ENCODE measurements at regions not wholly inside any gene's neighbourhood (a gene's known extent, or its start where the extent isn't known, plus 50 kb on each side); places are given as distances from the start of the nearest gene placed in this dataset.

DNA sequence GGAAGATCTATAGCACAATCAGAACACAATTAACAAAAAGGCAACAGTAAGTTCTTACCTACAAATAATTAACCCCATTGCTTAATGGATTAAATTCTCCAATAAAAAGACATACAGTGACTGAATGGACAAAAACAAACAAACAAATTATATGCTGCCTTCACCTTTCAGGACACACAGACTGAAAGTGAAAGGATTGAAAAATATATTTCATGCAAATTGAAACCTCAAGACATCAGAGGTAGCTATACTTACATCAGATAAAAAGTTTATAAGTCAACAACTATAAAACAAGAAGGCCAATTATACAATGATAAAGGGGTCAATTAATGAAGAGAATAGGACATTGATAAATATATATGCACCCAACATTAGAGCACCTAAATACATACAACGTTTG, 741.2 kb upstream of the FAM98A start:
- no peak for FAIRE-seq
- no peak for DNase-seq (ENCODE audit: extremely low spot score, insufficient read length, low read depth)

DNA sequence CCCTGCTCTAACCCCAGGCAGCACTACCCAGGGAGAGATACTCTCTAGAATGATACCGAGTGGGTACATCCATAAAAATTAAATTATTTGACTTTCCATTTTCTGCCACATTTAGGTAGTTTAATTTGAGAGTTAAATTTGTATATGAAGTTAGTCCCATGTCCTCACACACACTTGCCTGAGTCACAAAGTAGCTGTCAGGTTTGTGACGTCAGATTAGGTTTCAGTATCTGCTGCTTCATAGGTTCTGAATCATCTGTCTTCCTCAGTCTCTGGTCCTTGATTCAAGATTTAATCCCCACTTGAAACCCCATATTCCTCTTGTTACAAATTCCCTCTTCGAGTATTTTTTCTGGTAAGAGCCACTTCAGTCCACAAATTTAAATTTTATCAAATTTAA, 738.6 kb upstream of the FAM98A start:
- DNase-seq (ENCODE audit: extremely low spot score, insufficient read length, low read depth): no peak
- FAIRE-seq: no peak

DNA sequence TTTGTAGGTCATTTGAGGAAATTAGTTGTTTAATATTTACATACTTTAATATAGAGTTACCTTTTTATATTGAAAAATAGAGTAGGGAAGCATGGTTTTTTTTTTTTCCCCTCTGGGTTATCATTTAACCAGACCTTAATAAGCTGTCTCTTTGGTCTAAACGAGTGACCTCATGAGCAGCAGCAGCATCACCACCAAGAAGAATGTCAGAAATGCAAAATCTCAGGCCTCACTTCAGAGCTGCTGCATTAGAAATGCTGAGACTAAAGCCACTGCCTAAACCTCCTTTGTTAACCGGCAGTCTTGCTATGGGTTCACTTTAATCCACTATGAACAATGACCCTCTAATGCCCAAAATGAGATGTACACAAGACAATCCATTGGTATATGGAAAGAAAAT, 733.7 kb upstream of the FAM98A start:
- FAIRE-seq (no peak), DNase-seq (ENCODE audit: extremely low spot score, insufficient read length, low read depth) (no peak)

DNA sequence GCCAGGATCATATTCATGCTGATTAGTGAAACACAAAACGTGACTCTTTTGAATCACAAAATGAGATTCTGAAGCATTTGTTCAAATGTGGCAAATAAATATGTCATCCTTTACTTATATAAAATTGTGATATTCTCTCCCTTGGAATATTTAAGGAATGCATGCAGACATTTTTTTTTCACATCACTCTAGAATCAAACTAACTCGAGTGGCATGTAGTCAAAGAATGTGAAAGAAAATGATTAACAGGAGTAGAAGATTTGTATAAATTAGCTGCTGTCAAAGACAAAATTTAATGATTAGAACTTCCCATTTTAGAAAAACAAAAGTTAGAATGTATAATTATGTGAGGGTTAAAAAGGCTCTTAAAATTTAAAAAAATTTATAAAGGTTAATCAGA, 721.0 kb upstream of the FAM98A start:
- DNase-seq (ENCODE audit: extremely low spot score, insufficient read length, low read depth) (no peak), FAIRE-seq (no peak)

DNA sequence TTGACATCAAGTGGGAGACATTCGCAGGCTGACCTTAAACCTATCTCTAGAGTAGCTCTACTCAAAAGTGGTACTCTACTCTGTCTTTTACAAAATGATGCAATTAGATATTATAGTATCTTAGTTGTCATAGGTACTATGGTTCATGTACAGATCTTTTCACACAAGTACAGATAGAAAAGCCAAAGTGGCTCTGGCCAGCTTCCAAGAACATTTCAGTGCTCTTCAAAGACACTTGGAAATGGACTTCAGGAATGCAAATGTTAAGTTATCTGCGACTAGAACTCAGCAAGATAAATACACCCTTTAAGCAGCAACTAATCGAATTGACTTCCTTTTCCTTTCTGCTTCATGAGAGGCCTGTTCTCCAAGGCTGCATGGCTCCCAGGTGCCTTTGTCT, 718.7 kb upstream of the FAM98A start:
- FAIRE-seq (no peak), DNase-seq (ENCODE audit: extremely low spot score, insufficient read length, low read depth) (no peak)

DNA sequence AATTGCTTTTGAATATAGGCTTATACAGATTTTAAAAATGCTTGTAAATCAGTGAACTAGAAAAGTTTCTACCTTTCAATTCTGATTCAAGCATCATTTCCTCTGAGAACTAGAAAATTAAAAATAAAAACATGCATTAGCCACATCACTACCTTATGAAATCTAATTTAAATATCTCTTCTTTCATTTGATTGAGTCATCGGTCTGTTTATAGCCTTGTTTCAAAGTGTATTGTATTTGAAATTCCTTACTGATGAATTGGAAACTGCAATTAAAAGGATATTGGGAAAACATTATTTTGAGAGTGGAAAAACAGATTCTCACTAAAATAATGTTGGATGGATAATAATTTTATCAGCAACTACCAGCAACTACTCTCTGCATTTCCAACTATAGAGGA, 717.7 kb upstream of the FAM98A start:
- FAIRE-seq (no peak), DNase-seq (ENCODE audit: extremely low spot score, insufficient read length, low read depth) (no peak)

DNA sequence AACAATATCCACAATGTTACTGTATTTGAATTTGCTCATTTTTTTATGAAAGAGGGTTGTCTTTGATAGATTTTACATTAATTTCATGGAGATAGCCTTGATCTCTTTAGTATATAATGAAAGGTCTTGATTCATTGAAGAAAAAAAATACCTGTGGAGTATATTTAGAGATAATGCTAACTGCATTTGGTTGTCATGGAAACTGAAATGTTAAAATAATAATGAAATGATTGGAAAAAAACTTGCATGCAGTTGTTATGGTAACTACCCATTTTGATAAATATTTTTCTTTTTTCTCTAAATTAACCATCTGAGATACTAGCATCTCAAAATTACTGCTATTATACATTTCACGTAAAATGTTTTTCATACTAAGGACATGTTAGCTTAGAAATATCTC, 712.7 kb upstream of the FAM98A start:
- FAIRE-seq: no peak

DNA sequence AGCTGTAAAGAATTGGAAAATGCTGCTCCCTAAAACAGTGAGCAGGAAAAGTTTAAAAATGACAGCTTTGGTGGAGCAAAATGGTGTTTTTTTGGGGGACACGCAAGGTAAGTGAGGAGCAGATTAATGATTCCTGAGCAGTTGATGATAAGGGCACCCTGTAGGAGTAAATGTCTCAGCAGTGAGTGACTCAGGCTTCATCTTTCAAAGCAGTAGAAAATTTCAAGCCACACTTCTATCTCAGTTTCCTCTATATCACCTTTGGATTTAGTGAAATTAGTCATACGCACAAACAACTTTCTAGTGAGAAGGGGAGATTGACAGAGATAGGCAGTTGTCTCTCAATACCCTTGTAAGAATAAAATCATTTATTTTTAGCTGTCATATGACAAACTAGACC, 709.0 kb upstream of the FAM98A start:
- FAIRE-seq (no peak), DNase-seq (ENCODE audit: extremely low spot score, insufficient read length, low read depth) (no peak)

More for the DNA sequence above, 712.7 kb upstream of the FAM98A start:
- no peak for DNase-seq (ENCODE audit: extremely low spot score, insufficient read length, low read depth)

DNA sequence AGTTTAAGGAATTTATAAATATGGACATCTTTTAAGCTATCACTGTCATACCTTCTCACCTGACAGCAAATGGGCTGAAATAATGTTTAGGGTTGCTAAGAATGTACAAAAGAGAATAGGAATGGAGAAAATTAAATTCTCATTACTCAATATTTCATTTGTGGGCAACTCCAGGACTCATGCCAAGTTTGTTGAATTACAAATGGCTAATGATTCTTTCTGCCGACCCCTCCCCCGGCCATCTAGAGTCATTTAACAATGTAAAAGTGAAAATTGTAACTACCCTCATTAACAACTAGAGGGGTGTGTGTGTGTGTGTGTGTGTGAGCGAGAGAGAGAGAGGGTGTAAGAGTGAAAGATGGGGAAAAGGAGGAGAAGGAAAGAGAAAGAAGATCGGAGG, 708.5 kb upstream of the FAM98A start:
- DNase-seq (ENCODE audit: extremely low spot score, insufficient read length, low read depth) (no peak), FAIRE-seq (no peak)

DNA sequence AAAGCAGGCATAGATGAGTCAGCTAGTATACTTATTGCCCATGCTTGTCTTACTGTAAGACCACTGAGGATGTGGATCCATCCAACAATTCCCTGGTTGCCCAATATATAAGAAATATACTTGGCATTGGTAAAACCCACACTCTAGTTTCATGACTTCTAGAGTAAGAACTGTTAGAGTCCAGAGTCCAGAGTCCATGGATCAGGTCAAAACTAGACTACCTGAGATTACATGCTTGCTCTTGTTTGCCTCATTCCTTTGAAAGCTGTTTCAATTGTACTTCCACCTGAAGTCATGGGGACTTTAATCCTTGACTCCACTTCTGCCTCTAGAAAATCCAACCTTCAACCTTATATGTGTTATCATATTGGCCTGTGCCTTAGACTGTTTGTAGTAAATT, 707.6 kb upstream of the FAM98A start:
- no peak for FAIRE-seq
- no peak for DNase-seq (ENCODE audit: extremely low spot score, insufficient read length, low read depth)

DNA sequence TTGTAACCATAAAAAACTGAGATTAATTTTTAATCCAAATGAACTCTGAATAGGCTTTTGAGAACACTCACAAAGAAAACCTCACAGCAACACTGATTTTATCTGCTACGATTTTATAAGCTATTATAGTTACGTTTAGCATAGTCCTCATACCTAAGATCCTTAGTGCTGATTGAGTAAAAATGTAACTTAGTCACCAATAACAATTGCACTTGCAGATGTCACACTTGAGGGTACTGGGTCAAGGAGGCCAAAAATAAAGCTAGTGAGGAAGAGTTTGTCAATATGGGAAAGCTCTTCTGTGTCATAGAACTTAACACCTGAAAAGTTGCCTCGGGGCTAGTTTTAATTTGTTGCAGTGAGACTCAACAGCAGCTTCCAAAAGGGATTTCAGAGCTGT, 706.5 kb upstream of the FAM98A start:
- FAIRE-seq (no peak), DNase-seq (ENCODE audit: extremely low spot score, insufficient read length, low read depth) (no peak)

DNA sequence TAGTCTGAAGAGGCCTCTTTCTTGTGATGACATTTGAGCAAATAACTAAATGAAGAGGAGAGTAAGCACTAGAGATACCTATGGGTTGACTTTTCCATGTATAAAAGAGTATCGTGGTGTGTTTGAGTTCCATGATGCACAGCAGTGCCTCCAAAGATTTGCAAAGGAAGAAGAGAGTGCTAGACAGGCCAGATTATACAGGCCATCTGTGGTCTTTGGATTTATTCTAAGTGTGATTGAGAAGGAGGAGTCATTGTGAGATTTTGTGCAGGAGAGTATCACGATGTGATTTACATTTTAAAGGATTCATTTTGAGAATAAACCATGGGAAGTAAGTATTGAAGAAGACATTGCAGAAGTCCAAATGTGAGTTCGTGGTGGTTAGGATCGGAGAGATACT, 695.9 kb upstream of the FAM98A start:
- FAIRE-seq (no peak), DNase-seq (ENCODE audit: extremely low spot score, insufficient read length, low read depth) (no peak)

DNA sequence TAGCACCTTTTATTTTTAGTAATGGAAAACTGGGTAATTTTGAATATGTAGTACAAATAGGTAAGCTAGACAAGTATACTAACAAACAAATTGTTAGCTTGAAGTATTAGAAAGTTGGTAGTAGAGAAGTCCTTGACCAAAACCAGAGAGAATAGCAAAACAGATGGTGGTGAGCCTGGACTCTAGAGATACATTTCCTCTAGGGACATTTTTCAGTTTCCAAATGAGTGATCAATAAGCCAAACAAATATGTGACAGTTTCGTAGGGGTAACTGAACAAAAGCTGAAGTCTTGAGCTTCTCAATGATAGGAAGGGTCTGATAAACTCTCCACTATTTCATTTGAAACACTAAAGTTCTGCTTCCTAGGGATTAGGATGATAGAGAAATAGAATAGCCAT, 692.0 kb upstream of the FAM98A start:
- FAIRE-seq: no peak
- DNase-seq (ENCODE audit: extremely low spot score, insufficient read length, low read depth): no peak

DNA sequence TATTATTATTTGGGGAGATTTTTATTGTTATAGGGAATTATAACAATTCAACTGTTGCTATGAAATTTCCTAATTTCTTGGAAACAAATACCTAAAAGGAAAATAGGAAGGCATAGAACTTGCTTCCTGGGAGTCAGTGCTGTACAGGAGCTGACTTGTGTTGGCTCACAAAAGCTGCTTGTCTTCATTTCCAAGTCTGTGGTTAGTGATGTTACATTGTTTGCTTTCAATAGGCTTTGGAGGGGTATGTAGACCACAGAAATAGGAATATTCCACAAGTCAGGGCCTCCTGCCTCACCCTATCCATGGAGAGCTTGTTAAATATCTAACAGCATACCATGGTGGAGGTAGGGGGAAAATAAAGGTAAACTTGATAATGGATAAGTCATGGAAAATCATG, 688.9 kb upstream of the FAM98A start:
- FAIRE-seq (no peak), DNase-seq (ENCODE audit: extremely low spot score, insufficient read length, low read depth) (no peak)

DNA sequence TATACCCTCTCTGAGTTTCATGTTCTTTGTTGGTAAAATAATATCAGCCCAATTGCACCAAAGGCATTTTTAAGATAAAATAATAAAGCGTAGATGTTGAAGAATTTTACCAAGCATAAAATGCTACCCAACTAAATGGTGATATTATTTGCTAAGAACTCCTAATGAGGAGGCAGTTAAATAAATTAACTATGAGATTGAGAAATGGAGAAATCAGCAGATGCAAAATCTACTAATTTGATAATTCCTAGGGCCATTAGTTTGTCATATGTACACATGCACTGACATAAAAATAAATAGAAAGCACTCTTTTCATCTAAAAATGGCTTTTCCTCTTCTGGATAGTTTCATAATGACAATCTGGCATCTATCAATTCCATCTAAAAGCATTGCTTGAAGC, 681.5 kb upstream of the FAM98A start:
- no peak for DNase-seq (ENCODE audit: extremely low spot score, insufficient read length, low read depth)
- FAIRE-seq: no peak

DNA sequence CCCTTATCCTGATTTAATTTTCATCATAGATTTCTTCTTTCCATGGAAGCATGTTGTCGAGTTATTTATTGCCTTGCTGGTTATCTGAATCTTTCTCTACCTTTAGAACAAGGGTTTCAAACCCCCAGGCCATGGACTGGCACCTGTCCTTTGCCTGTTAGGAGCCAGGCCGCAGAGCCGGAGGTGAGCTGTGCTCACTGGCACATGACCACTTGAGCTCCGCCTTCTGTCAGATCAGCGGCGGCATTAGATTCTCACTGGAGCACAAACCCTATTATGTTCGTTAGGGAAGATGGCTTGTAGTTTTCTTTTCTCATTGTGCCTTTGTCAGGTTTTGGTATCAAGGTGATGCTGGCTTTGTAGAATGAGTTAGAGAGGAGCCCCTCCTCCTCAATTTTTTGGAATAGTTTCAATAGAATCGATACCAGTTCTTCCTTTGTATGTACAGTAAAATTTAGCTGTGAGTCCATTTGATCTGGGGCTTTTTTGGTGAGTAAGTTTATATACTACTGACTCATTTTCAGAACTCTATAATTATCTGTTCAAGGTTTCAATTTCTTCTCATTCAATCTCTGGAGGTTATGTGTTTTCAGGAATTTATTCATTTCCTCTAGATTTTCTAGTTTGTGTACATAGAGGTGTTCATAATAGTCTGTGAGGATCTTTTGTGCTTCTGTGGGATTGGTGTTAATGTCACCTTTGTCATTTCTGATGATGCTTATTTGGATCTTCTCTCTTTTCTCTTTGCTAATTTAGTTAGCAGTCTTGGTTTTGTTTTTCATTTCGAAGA, 668.0 kb upstream of the FAM98A start:
- no peak for FAIRE-seq
- DNase-seq (ENCODE audit: extremely low spot score, insufficient read length, low read depth): no peak

DNA sequence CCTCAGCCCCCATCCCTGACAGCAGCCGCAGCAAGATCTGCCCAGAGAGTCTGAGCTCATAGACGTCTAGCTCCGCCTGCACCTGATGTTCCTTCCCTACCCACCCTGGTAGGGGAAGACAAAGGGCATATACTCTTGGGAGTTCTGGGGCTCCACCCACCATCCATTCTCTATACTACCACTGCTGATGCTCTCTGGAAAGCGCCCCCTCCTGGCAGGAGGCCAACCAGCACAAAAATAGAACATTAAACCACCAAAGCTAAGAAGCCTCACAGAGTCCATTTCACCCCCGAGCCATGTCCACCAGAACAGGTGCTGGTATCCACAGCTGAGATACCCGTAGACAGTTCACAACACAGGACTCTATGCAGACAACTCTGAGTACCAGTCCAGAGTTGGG, 662.6 kb upstream of the FAM98A start:
- DNase-seq (ENCODE audit: extremely low spot score, insufficient read length, low read depth) (no peak), FAIRE-seq (no peak)

DNA sequence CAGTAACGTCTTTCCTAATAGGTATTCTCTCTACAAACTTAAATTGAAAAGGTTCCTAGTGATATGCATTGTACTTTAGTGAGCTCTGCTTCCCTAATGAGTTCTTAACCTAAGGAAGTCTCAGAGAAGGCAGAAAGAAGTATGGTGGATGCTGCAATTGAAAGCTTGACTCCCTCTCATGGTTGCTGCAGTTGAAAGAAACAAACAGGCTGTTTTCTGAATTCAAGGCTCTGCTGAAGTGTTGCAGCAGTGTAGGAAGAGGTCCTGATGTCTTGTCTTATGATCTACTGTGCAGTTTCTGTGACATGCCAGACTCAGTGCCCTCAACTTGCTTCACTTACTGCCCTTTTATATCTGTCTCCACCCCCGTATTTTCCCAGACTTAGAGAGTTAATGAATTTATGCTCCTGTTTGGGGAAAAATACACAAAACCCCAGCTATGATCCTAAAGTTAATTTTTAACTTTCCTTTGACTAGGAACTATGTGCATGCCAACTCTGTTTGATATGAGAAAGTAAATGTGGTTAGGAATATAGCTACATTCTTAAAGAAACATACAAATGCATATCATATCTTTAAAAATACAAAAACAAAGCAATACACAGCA, 655.3 kb upstream of the FAM98A start:
- no peak for FAIRE-seq
- DNase-seq (ENCODE audit: extremely low spot score, insufficient read length, low read depth): no peak

DNA sequence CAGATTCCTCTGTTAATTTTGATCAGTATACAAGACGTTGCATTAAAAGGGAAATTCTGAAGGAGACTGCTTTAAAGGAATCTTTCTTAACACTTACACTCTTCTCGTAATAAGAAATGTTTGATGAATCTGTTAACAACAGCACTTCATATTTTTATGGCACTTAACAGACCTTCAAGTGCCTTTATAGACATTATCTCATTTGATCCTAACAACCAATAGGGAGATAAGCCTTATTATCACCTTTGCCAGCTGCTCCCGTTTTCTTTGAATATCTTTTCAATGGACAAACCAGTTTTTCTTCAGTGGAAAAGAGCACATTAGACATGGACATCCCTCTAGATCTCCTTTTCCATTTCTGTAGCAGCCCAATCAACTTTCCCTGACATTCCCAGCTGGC, 653.0 kb upstream of the FAM98A start:
- DNase-seq (ENCODE audit: extremely low spot score, insufficient read length, low read depth): no peak
- no peak for FAIRE-seq

DNA sequence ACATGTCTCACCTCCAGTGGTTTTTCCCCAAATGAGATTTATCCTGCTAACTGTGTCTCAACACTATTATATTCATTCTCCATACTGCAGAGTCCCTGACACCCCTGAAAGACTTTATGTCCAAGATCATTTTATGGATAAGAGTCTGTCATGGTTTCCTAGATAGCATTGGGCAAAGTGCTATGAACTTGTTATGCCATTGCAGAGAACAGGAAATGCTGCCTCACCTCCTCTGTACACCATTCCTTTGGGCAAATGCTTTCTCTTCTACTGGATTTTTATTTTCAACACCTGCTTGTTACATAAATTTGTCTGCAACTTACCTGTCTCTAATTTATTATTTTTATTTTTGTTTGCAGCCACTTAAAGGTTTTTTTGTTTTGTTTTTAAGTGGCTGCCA, 652.5 kb upstream of the FAM98A start:
- FAIRE-seq (no peak), DNase-seq (ENCODE audit: extremely low spot score, insufficient read length, low read depth) (no peak)

DNA sequence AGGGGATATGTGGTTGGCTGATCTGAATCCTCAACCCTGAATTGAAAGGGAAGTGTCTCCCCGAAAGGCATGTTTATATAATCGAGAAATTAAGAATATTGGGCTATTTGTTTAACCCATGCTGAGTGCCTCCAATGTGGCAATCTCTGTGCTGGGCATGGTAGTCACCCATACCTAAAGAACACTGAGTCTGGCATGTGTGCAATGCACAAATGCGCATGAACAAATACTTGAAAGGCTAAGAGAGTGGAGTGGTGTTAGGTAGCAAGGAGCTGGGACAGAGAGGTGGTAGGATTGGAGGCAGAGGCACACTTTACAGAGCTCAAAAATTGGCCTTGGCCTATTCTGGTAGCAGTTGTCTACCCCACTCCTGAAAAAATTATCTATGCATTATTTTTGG, 645.1 kb upstream of the FAM98A start:
- DNase-seq (ENCODE audit: extremely low spot score, insufficient read length, low read depth): no peak
- no peak for FAIRE-seq

DNA sequence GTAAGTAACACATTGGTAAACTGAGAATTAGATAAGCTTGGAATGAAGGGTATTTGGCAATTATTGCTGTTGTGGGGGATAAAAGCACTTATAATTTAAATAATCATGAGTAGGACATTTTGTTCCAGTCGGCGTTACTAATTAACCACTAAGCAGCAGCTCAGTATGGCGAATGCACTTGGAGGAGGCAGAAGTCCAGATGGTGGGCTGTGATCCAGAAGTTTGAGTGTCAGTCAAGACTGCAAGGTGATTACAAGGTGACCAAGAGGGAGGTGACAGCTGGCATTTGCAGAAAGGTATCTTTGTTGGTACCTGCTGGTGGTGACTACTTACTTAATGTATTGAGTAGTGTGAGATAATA, 643.6 kb upstream of the FAM98A start:
- DNase-seq (ENCODE audit: extremely low spot score, insufficient read length, low read depth) (no peak), FAIRE-seq (no peak)
